ENCODE measurements at regions not wholly inside any gene's neighbourhood (a gene's known extent, or its start where the extent isn't known, plus 50 kb on each side); places are given as distances from the start of the nearest gene placed in this dataset.

DNA sequence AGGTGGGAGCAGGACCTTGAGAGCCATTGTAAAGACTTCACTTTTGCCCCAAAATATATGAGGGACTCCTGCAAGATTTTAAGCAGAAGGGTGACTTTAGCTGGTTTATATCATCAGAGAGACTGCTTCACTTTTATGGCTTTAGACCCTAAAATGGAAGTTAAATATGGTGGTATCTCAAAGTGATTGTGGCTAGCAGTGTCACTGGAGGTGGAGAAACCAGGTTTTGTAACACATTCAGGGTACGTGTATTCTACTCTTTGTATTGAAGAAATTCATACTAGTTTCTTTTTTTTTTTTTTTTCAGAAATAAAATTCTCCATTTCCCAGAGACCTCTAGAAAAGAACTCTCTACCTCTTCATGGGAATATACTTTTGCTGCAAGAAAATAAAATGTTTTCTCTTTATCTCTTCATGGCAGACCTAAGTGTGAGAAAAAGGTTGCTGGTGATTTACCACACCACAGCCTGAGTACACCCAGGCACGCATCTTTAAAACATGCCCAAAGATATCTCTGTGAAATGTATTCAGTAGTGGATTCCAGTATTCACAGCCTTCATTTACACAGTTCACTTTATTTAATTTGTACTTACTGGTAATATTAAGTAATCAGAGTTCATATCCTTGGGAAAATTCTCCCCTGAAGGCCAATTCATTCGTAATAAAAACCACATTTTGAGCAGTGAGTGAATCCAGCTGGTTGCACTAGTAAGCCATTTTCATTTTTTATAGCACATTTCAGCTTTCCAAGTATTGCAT lies 74.3 kb upstream of the GUCY1A1 start:
- peak; percentile 89 for DNase-seq (ENCODE audit: low read depth)
- TF ChIP-seq, protein P1, sequence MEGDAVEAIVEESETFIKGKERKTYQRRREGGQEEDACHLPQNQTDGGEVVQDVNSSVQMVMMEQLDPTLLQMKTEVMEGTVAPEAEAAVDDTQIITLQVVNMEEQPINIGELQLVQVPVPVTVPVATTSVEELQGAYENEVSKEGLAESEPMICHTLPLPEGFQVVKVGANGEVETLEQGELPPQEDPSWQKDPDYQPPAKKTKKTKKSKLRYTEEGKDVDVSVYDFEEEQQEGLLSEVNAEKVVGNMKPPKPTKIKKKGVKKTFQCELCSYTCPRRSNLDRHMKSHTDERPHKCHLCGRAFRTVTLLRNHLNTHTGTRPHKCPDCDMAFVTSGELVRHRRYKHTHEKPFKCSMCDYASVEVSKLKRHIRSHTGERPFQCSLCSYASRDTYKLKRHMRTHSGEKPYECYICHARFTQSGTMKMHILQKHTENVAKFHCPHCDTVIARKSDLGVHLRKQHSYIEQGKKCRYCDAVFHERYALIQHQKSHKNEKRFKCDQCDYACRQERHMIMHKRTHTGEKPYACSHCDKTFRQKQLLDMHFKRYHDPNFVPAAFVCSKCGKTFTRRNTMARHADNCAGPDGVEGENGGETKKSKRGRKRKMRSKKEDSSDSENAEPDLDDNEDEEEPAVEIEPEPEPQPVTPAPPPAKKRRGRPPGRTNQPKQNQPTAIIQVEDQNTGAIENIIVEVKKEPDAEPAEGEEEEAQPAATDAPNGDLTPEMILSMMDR (IDR thresholded peaks at IDR 0.05; ENCODE audit: insufficient read depth, low read depth, low read length), result no peak
- H3K4me3 ChIP-seq (ENCODE audit: low read depth, low read length), result no peak overlapping the region

DNA sequence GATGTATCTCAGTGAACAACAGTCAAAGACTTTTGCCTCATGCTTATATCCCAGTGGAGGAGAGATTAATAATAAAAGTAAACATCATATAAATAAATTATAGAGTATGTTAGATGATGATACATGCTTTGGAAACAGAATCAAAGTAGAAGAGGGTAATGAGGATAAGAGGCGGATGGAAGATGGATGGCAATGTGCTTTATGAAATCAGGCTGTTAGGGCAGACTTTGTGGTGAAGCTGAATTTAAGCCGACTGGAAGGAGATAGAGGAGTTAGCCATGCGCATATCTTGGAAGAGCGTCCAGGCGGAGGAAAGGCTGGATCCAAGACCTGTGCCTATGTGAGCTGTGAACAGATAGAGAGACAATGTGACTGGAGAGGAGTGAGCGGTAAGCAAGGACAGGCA lies 74.9 kb upstream of the GUCY1A1 start:
- no peak overlapping the region for H3K4me3 ChIP-seq (ENCODE audit: low read depth, low read length)
- no peak for DNase-seq (ENCODE audit: low read depth)
- TF ChIP-seq, protein P1 (IDR thresholded peaks at IDR 0.05; ENCODE audit: insufficient read depth, low read depth, low read length), result no peak

DNA sequence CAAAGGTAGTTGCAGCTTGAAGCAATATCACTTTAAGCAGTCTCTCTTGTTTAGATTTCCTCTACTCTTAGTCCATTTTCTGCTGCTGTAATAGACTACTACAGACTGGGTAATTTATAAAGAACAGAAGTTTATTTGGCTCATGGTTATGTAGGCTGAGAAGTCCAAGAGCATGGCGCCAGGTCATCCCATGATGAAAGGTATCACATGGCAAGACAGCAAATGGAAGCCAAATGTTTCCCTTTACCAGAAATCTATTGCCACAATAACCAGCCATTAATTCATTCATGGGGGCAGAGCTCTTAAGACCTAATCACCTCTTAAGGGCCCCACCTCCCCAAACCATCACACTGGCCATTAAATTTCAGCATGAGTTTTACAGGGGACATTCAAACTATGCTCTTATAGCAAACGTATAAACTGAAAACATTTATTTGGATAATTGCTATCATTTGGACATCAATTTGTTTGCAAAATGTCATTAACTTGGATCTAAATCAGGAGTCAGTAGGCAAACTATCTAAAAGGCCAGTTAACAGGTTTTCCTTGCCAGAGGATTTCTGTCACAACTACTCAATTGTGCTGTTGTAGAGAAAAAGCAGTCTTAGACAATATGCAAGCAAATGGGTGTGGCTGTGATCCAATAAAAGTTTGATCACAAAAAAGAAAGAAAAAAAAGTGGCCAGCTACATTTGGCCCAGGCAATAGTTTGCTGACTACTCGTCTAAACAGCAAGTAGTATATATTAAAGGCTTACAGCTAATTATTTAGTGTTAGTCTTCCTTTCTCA lies 75.7 kb upstream of the GUCY1A1 start:
- TF ChIP-seq, protein P1 (IDR thresholded peaks at IDR 0.05; ENCODE audit: insufficient read depth, low read depth, low read length), result no peak
- no peak for DNase-seq (ENCODE audit: low read depth)
- no peak overlapping the region for H3K4me3 ChIP-seq (ENCODE audit: low read depth, low read length)

DNA sequence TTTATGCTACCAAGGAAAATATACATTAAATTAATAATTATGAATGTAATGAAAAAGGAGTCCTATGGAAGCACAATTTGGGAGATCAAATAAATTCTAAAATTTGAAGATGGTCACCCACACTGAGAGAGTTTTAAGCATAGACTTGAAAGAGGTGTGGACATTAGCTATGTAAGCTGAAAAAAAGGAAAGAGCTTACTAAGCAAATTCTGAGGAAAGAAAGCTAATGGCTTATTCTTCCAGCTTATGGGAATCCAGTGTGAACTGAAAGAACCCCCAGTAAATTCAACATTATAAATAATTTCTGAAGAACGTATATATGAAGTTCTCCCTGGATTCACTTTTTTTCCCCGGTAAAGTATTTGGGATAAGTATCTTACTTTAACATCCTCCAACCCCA lies 78.2 kb upstream of the GUCY1A1 start:
- DNase-seq (ENCODE audit: low read depth), result no peak
- no peak overlapping the region for H3K4me3 ChIP-seq (ENCODE audit: low read depth, low read length)
- TF ChIP-seq, protein P1 (IDR thresholded peaks at IDR 0.05; ENCODE audit: insufficient read depth, low read depth, low read length), result no peak

DNA sequence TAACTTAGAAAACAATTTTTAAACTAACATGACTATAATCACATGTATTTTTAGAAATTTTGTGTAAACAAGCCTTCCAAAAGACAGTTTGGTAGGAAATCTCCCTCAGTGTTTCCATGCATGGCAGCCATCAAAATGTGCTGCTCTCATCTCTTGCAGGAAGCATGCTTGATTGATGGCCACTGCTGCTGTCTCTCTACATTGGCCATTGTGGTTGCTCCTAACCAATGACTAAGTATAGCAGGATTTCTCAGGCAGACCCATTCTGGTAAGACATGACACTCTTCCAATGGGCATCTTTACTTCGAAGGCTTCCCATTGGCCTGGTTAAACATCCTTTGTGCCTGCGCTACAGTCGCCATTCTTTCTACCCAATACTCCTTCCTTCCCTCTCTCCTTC lies 78.9 kb upstream of the GUCY1A1 start:
- no peak for DNase-seq (ENCODE audit: low read depth)
- TF ChIP-seq, protein P1 (IDR thresholded peaks at IDR 0.05; ENCODE audit: insufficient read depth, low read depth, low read length), result no peak
- no peak overlapping the region for H3K4me3 ChIP-seq (ENCODE audit: low read depth, low read length)

DNA sequence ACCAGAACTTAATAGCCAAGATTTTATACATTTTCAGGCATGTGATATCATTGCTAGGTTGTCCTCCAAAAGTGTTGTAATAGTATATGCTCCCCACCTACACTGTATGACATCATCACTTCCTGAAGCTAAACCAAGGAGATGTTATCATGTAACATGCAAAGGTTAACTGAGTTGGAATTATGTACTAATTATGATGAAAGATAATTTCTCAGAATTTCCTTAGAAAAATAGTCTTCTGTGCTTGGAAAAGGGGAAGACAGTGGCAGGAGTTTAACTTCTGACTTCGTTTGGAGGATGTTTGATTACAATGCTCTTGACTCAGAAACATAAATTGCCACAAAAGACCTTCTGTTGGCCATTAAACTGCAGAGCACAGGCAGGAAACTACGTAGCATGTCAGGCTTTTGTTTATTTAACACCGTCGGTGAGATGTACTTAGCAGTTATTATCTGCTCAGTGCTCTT lies 83.6 kb upstream of the GUCY1A1 start:
- TF ChIP-seq, protein P1 (IDR thresholded peaks at IDR 0.05; ENCODE audit: insufficient read depth, low read depth, low read length), result no peak
- DNase-seq (ENCODE audit: low read depth), result peak; percentile 90
- H3K4me3 ChIP-seq (ENCODE audit: low read depth, low read length), result no peak overlapping the region
